ENCODE measurements at regions not wholly inside any gene's neighbourhood (a gene's known extent, or its start where the extent isn't known, plus 50 kb on each side); places are given as distances from the start of the nearest gene placed in this dataset.

DNA sequence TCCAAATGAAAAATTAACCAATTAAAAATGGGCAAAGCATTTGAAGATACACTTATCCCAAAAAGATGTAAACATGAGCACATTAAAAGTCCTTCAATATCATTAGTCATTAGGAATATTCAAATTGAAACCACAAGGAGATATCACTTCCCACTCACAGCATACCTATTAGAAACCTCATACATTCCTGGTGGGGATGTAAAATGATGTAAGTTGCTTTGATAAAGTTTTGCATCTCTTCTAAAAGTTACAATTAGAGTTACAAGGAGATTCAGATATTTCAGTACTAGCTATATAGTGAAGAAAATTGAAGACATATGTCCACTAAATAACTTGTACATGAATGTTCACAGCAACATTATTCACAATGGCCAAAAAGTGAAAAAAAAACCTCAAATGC, 1109.3 kb upstream of the LCORL start:
- TF ChIP-seq, protein P1, sequence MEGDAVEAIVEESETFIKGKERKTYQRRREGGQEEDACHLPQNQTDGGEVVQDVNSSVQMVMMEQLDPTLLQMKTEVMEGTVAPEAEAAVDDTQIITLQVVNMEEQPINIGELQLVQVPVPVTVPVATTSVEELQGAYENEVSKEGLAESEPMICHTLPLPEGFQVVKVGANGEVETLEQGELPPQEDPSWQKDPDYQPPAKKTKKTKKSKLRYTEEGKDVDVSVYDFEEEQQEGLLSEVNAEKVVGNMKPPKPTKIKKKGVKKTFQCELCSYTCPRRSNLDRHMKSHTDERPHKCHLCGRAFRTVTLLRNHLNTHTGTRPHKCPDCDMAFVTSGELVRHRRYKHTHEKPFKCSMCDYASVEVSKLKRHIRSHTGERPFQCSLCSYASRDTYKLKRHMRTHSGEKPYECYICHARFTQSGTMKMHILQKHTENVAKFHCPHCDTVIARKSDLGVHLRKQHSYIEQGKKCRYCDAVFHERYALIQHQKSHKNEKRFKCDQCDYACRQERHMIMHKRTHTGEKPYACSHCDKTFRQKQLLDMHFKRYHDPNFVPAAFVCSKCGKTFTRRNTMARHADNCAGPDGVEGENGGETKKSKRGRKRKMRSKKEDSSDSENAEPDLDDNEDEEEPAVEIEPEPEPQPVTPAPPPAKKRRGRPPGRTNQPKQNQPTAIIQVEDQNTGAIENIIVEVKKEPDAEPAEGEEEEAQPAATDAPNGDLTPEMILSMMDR (IDR thresholded peaks at IDR 0.05; ENCODE audit: insufficient read depth, low read length, poor library complexity, severe bottlenecking), result no peak
- no peak for TF ChIP-seq EZH2phosphoT487 (conservative IDR thresholded peaks at IDR 0.05; ENCODE audit: low read length)

All from SU-DHL-6 (cell line).